ENCODE measurements at regions not wholly inside any gene's neighbourhood (a gene's known extent, or its start where the extent isn't known, plus 50 kb on each side); places are given as distances from the start of the nearest gene placed in this dataset.

DNA sequence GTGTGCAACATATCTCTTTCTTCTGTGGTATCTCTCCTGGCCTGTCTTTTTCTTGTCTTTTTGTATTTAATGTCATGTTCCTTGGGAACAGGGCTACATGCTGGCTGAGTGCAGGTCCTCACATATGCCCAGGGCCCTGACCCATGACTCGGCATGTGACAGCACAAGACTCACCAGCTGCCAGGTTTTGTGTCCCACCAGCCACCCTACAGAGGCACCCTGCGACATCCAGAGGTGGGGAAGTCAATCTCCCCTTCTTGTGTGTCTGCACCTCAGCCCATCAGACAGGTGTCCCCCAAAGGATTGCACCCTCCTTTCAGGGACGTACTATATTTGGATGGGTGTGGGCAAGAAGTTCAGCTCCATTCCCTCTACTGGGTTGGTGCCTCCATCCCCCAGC is 576.3 kb downstream of the RNF144B start:
- TF ChIP-seq POLR2A (IDR thresholded peaks at IDR 0.05; ENCODE audit: control extremely low read depth in 1 of 2, low read depth in 2 of 2, low read length in 2 of 2): no peak
- TF ChIP-seq, protein P1, sequence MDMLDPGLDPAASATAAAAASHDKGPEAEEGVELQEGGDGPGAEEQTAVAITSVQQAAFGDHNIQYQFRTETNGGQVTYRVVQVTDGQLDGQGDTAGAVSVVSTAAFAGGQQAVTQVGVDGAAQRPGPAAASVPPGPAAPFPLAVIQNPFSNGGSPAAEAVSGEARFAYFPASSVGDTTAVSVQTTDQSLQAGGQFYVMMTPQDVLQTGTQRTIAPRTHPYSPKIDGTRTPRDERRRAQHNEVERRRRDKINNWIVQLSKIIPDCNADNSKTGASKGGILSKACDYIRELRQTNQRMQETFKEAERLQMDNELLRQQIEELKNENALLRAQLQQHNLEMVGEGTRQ (IDR thresholded peaks at IDR 0.05; ENCODE audit: low read length): no peak
- no peak for TF ChIP-seq YY1 (IDR thresholded peaks at IDR 0.05; ENCODE audit: low read depth, low read length)
- no peak for TF ChIP-seq JUND (IDR thresholded peaks at IDR 0.05; ENCODE audit: low read length)
- no peak for TF ChIP-seq EZH2 (IDR thresholded peaks at IDR 0.05; ENCODE audit: low read depth, low read length, severe bottlenecking)
- no peak for TF ChIP-seq CHD1 (IDR thresholded peaks at IDR 0.05; ENCODE audit: low read depth, low read length)

All from H1 (cell line).